ENCODE measurements at regions not wholly inside any gene's neighbourhood (a gene's known extent, or its start where the extent isn't known, plus 50 kb on each side); places are given as distances from the start of the nearest gene placed in this dataset.
"Not testable (repeated sequence)": the region's sequence is repeated elsewhere in the genome, so short reads cannot be mapped to it uniquely, and the experiment has no call there.

GRCh38 chr18:30819619-30820018, 222.9 kb downstream of the DSC3 start:
- DNase-seq = no peak

GRCh38 chr18:30814446-30814845, 228.1 kb downstream of the DSC3 start:
- no peak for DNase-seq

- DNase-seq = no peak
Observed at GRCh38 chr18:30811580-30811979, 231.0 kb downstream of the DSC3 start.

GRCh38 chr18:30810580-30810979, 232.0 kb downstream of the DSC3 start:
- DNase-seq = no peak

- no peak for DNase-seq
Observed at GRCh38 chr18:30806823-30807222, 235.7 kb downstream of the DSC3 start.

- no peak for DNase-seq
Observed at GRCh38 chr18:30800800-30801199, 241.7 kb downstream of the DSC3 start.

- no peak for DNase-seq
Observed at GRCh38 chr18:30792051-30792450, 250.5 kb downstream of the DSC3 start.

GRCh38 chr18:30788411-30788991, 254.0 kb downstream of the DSC3 start:
- not testable (repeated sequence) for DNase-seq

- no peak for DNase-seq
Observed at GRCh38 chr18:30787410-30787809, 255.1 kb downstream of the DSC3 start.

GRCh38 chr18:30781601-30782000, 260.9 kb downstream of the DSC3 start:
- DNase-seq = no peak

GRCh38 chr18:30775629-30776028, 266.9 kb downstream of the DSC3 start:
- DNase-seq = no peak

- not testable (repeated sequence) for DNase-seq
Observed at GRCh38 chr18:30772170-30772569, 270.4 kb downstream of the DSC3 start.

- no peak for DNase-seq
Observed at GRCh38 chr18:30766053-30766452, 276.5 kb downstream of the DSC3 start.

- DNase-seq = no peak
Observed at GRCh38 chr18:30765247-30765646, 277.3 kb downstream of the DSC3 start.

- DNase-seq = no peak
Observed at GRCh38 chr18:30763902-30764350, 278.6 kb downstream of the DSC3 start.

GRCh38 chr18:30754846-30755245, 287.7 kb downstream of the DSC3 start:
- DNase-seq = no peak

GRCh38 chr18:30748541-30748940, 294.0 kb downstream of the DSC3 start:
- no peak for DNase-seq

- no peak for DNase-seq
Observed at GRCh38 chr18:30746224-30746623, 296.3 kb downstream of the DSC3 start.

GRCh38 chr18:30743033-30743432, 299.5 kb downstream of the DSC3 start:
- no peak for DNase-seq

- DNase-seq = no peak
Observed at GRCh38 chr18:30730915-30731314, 311.6 kb downstream of the DSC3 start.

GRCh38 chr18:30727849-30728248, 314.7 kb downstream of the DSC3 start:
- DNase-seq = no peak

GRCh38 chr18:30713299-30713698, 329.2 kb downstream of the DSC3 start:
- DNase-seq = no peak

GRCh38 chr18:30712383-30712782, 330.2 kb downstream of the DSC3 start:
- no peak for DNase-seq

- no peak for DNase-seq
Observed at GRCh38 chr18:30709595-30709994, 332.9 kb downstream of the DSC3 start.

GRCh38 chr18:30705943-30706342, 336.6 kb downstream of the DSC3 start:
- DNase-seq = no peak

All from occipital lobe (tissue), 1 donor.